ENCODE measurements at regions not wholly inside any gene's neighbourhood (a gene's known extent, or its start where the extent isn't known, plus 50 kb on each side); places are given as distances from the start of the nearest gene placed in this dataset.

- H3K4me3 ChIP-seq (ENCODE audit: low read depth, low read length) = no peak overlapping the region
- TF ChIP-seq CTCF (IDR thresholded peaks at IDR 0.05; ENCODE audit: insufficient read depth, low read length, poor library complexity, severe bottlenecking) = no peak
- H3K27me3 ChIP-seq (ENCODE audit: control insufficient read depth, insufficient read depth, low read length) = no peaks in the 10 kb centered on the region
- no peaks in the 10 kb centered on the region for H3K36me3 ChIP-seq (ENCODE audit: control insufficient read depth, insufficient read depth, low read length)
- no peak for DNase-seq (ENCODE audit: low read depth)
Measured at GRCh38 chr1:59077466-59078069, 219.3 kb upstream of the FGGY start.

GRCh38 chr1:59078070-59078800, 218.7 kb upstream of the FGGY start:
- Histone ChIP-seq H3K4me3 (ENCODE audit: low read depth, low read length) (no peak overlapping the region), H3K36me3 (ENCODE audit: control insufficient read depth, insufficient read depth, low read length) (no peaks in the 10 kb centered on the region), H3K27me3 (ENCODE audit: control insufficient read depth, insufficient read depth, low read length) (no peaks in the 10 kb centered on the region)
- no peak for TF ChIP-seq CTCF (IDR thresholded peaks at IDR 0.05; ENCODE audit: insufficient read depth, low read length, poor library complexity, severe bottlenecking)
- no peak for DNase-seq (ENCODE audit: low read depth)

DNA sequence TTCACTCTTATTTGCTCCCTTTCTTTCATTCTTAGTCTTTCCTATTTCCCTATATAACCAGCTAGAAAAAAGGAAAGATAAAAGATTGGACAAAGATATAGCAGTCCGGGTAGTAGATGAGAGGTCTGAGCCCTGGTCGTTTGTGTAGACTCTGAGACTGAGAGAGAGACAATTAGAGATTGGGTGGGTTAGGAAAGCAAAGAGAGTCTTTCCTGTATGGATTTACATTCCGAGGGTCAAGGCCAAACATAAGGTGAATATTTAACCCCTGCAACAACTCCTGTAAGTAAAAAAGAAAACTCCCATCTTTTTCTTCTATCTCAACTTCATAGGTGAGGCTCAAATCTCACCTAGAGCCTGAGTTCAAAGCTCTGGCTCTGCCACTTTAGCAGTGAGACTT, 218.0 kb upstream of the FGGY start:
- Histone ChIP-seq H3K36me3 (ENCODE audit: control insufficient read depth, insufficient read depth, low read length) (no peaks in the 10 kb centered on the region), H3K4me3 (ENCODE audit: low read depth, low read length) (no peak overlapping the region), H3K27me3 (ENCODE audit: control insufficient read depth, insufficient read depth, low read length) (no peaks in the 10 kb centered on the region)
- no peak for TF ChIP-seq CTCF (IDR thresholded peaks at IDR 0.05; ENCODE audit: insufficient read depth, low read length, poor library complexity, severe bottlenecking)
- DNase-seq (ENCODE audit: low read depth) = no peak

DNA sequence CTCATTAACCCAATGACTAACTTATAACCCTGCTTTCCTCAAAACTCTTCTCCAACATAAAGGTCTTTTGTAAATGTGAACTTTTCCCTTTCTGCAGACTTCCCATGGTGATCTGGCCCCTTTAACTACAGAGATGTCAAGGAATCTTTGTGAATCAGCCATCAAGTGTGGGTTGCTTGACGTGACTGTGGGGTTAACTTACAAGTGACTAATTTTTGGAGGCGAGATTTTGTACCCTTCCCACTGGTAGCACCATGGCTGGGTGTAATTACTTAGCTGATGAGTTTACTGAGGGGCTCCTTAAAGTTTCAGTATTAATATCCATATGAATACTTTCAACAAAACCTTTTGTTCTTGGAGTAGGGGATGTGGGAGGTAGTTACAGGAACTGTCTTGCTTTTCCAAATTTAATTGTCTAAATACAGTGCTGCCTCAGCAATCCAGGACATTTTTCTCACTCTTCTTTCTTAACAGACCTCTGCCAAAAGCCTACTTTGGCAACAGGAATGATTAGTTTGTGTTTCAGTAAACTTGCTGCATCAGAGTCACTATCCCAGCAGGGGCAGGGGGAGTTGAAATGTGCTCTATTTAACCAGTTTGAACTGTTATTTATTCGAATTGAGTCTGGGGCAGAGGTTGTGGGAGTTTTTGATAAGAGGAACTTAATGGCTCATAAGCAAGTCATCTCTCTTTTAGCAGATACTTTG, 217.3 kb upstream of the FGGY start:
- TF ChIP-seq CTCF (IDR thresholded peaks at IDR 0.05; ENCODE audit: insufficient read depth, low read length, poor library complexity, severe bottlenecking) = no peak

GRCh38 chr1:59081181-59081580, 215.7 kb upstream of the FGGY start:
- H3K27me3 ChIP-seq (ENCODE audit: control insufficient read depth, insufficient read depth, low read length) = no peaks in the 10 kb centered on the region
- no peaks in the 10 kb centered on the region for H3K36me3 ChIP-seq (ENCODE audit: control insufficient read depth, insufficient read depth, low read length)
- TF ChIP-seq CTCF (IDR thresholded peaks at IDR 0.05; ENCODE audit: insufficient read depth, low read length, poor library complexity, severe bottlenecking) = no peak
- H3K4me3 ChIP-seq (ENCODE audit: low read depth, low read length) = no peak overlapping the region
- no peak for DNase-seq (ENCODE audit: low read depth)

More for the DNA sequence above, 217.3 kb upstream of the FGGY start:
- H3K27me3 ChIP-seq (ENCODE audit: control insufficient read depth, insufficient read depth, low read length) = no peaks in the 10 kb centered on the region
- no peak for DNase-seq (ENCODE audit: low read depth)
- no peaks in the 10 kb centered on the region for H3K36me3 ChIP-seq (ENCODE audit: control insufficient read depth, insufficient read depth, low read length)
- no peak overlapping the region for H3K4me3 ChIP-seq (ENCODE audit: low read depth, low read length)

Measured in kidney epithelial cell (primary cell).